ENCODE measurements at regions not wholly inside any gene's neighbourhood (a gene's known extent, or its start where the extent isn't known, plus 50 kb on each side); places are given as distances from the start of the nearest gene placed in this dataset.
"Not testable (repeated sequence)": the region's sequence is repeated elsewhere in the genome, so short reads cannot be mapped to it uniquely, and the experiment has no call there.

GRCh38 chr6:2597457-2597856 lies 153.3 kb downstream of the MYLK4 start:
- not testable (repeated sequence) for TF ChIP-seq CTCF (tag by site-specific recombination; IDR thresholded peaks at IDR 0.05); ELK4 (IDR thresholded peaks at IDR 0.05; ENCODE audit: borderline replicate concordance, low read depth, low read length); ZSCAN23 (tag by site-specific recombination; IDR thresholded peaks at IDR 0.05)
